CD4-positive, CD25-positive, alpha-beta regulatory T cell (primary cell): ENCODE measurements at regions not wholly inside any gene's neighbourhood (a gene's known extent, or its start where the extent isn't known, plus 50 kb on each side); places are given as distances from the start of the nearest gene placed in this dataset.
"Not testable (repeated sequence)": the region's sequence is repeated elsewhere in the genome, so short reads cannot be mapped to it uniquely, and the experiment has no call there.

Source experiments
- ATAC-seq, 2 donors: fragments of 150-1000 bp; cut with Tn5 transposase; one replicate each; pipeline ENCODE4 v1.10.0; 2021; ENCODE audit warnings: low read depth in 2 of 2, moderate number of reproducible peaks in 2 of 2, moderate library complexity in 1 of 2
- DNase-seq, 3 donors: peaks; one replicate each; pipeline versions ENCODE4 v3.0.0 to v3.0.0-alpha.2; 2012 to 2022; ENCODE audit warnings: mixed read lengths in 1 of 3
- H3K27ac ChIP-seq: one replicate; pipeline ENCODE4 v1.7.0; 2013; ENCODE audit warnings: mild to moderate bottlenecking, low read length; ENCODE audit not compliant: insufficient read depth, poor library complexity, severe bottlenecking
- H3K27me3 ChIP-seq: one replicate; pipeline ENCODE4 v1.7.0; 2013; ENCODE audit warnings: low read length; ENCODE audit not compliant: control insufficient read depth, insufficient read depth
- H3K36me3 ChIP-seq: one replicate; pipeline ENCODE4 v1.7.0; 2013; ENCODE audit warnings: mild to moderate bottlenecking, low read length, moderate library complexity; ENCODE audit not compliant: control insufficient read depth, insufficient read depth
- H3K4me1 ChIP-seq: 2 replicates; pipeline ENCODE4 v1.7.0; 2013; ENCODE audit warnings: mild to moderate bottlenecking, low read length; ENCODE audit not compliant: insufficient read depth, control insufficient read depth, poor library complexity, severe bottlenecking
- H3K4me3 ChIP-seq: one replicate; pipeline ENCODE4 v1.7.0; 2013; ENCODE audit warnings: low read depth, mild to moderate bottlenecking, low read length, moderate library complexity
- H3K9me3 ChIP-seq, 2 experiments: 1 replicate in 1 of 2; 2 replicates in 1 of 2; pipeline ENCODE4 v1.7.0; 2013; ENCODE audit warnings: low read length in 2 of 2, mild to moderate bottlenecking in 1 of 2, moderate library complexity in 1 of 2; ENCODE audit not compliant: control insufficient read depth in 2 of 2
- H3K27ac Mint-ChIP-seq, 3 donors: one replicate each; pipeline ENCODE4 v1.8.0; 2020 to 2022; ENCODE audit warnings: mild to moderate bottlenecking in 3 of 3, mixed read lengths in 3 of 3, moderate library complexity in 2 of 3
- H3K27me3 Mint-ChIP-seq: one replicate; pipeline ENCODE4 v1.8.0; 2022; ENCODE audit warnings: mild to moderate bottlenecking, mixed read lengths
- H3K36me3 Mint-ChIP-seq: one replicate; pipeline ENCODE4 v1.8.0; 2020; ENCODE audit warnings: mixed read lengths
- H3K4me1 Mint-ChIP-seq, 4 donors: one replicate each; pipeline ENCODE4 v1.8.0; 2020 to 2022; ENCODE audit warnings: mixed read lengths in 4 of 4, mild to moderate bottlenecking in 1 of 4
- H3K4me3 Mint-ChIP-seq, 4 donors: one replicate each; pipeline ENCODE4 v1.8.0; 2020 to 2022; ENCODE audit warnings: mild to moderate bottlenecking in 4 of 4, mixed read lengths in 4 of 4, moderate library complexity in 3 of 4
- H3K9me3 Mint-ChIP-seq, 7 donors: one replicate each; pipeline ENCODE4 v1.8.0; 2020 to 2022; ENCODE audit warnings: mixed read lengths in 7 of 7, mild to moderate bottlenecking in 3 of 7, moderate library complexity in 2 of 7

GRCh38 chr1:213512316-213512715, 461.3 kb downstream of the RPS6KC1 start:
- no peak overlapping the region for H3K27ac ChIP-seq
- Mint-ChIP-seq H3K4me1 (no peaks in the 10 kb centered on the region), H3K36me3 (no peaks in the 10 kb centered on the region), H3K27ac (no peak overlapping the region), H3K27me3 (no peaks in the 10 kb centered on the region), H3K9me3 (peaks cover 0 to 3% (median 0%) of the 10 kb centered on the region in 7 donors), H3K4me3 (no peak overlapping the region)
- DNase-seq (no peak), ATAC-seq (no peak)
- no peaks in the 10 kb centered on the region for H3K36me3 ChIP-seq
- H3K4me1 ChIP-seq: no peaks in the 10 kb centered on the region
- no peaks in the 10 kb centered on the region for H3K9me3 ChIP-seq
- H3K4me3 ChIP-seq: no peak overlapping the region
- H3K27me3 ChIP-seq: no peaks in the 10 kb centered on the region

DNA sequence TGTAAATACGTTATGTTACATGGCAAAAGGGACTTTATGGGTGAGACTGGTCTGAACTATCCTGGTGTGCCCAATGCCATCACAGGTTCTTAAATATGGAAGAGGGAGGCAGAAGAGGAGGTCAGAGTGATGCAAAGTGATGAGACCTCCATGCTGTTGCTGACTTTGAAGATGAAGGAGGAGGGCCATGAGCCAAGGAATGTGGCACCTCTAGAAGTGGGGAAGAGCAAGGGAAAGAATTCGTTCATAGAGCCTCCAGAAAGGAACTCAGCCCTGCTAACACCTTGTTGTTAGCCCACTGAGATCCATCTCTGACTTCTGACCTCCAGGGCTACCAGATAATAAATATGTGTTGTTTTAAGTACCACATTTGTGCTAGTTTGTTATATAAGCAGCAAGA, 462.0 kb downstream of the RPS6KC1 start:
- Mint-ChIP-seq H3K27ac (no peak overlapping the region), H3K4me1 (no peaks in the 10 kb centered on the region), H3K4me3 (no peak overlapping the region), H3K9me3 (peaks cover 0 to 3% (median 0%) of the 10 kb centered on the region in 7 donors), H3K27me3 (no peaks in the 10 kb centered on the region), H3K36me3 (no peaks in the 10 kb centered on the region)
- Histone ChIP-seq H3K36me3 (no peaks in the 10 kb centered on the region), H3K4me1 (no peaks in the 10 kb centered on the region), H3K4me3 (no peak overlapping the region), H3K27me3 (no peaks in the 10 kb centered on the region), H3K27ac (no peak overlapping the region), H3K9me3 (no peaks in the 10 kb centered on the region)
- no peak for DNase-seq
- ATAC-seq: no peak

DNA sequence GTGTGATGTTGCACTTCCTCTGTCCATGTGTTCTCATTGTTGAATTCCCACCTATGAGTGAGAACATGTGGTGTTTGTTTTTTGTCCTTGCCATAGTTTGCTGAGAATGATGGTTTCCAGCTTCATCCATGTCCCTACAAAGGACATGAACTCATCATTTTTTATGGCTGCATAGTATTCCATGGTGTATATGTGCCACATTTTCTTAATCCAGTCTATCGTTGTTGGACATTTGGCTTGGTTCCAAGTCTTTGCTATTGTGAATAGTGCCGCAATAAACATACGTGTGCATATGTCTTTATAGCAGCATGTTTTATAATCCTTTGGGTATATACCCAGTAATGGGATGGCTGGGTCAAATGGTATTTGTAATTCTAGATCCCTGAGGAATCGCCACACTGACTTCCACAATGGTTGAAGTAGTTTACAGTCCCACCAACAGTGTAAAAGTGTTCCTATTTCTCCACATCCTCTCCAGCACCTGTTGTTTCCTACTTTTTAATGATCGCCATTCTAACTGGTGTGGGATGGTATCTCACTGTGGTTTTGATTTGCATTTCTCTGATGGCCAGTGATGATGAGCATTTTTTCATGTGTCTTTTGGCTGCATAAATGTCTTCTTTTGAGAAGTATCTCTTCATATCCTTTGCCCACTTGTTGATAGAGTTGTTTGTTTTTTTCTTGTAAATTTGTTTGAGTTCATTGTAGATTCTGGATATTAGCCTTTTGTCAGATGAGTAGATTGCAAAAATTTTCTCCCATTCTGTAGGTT, 463.6 kb downstream of the RPS6KC1 start:
- H3K9me3 ChIP-seq, H3K27me3 Mint-ChIP-seq, H3K36me3 Mint-ChIP-seq, ATAC-seq, H3K27ac Mint-ChIP-seq, H3K4me1 Mint-ChIP-seq, H3K27ac ChIP-seq, H3K4me1 ChIP-seq, H3K4me3 Mint-ChIP-seq, H3K36me3 ChIP-seq, H3K27me3 ChIP-seq, DNase-seq, H3K9me3 Mint-ChIP-seq, H3K4me3 ChIP-seq: not testable (repeated sequence)

GRCh38 chr1:213519098-213519497, 468.1 kb downstream of the RPS6KC1 start:
- ATAC-seq (no peak), DNase-seq (no peak)
- Mint-ChIP-seq H3K36me3 (no peaks in the 10 kb centered on the region), H3K27ac (no peak overlapping the region), H3K4me3 (no peak overlapping the region), H3K27me3 (peaks cover 5% of the 10 kb centered on the region), H3K9me3 (peaks cover 0 to 12% (median 0%) of the 10 kb centered on the region in 7 donors), H3K4me1 (no peaks in the 10 kb centered on the region)
- Histone ChIP-seq H3K4me3 (no peak overlapping the region), H3K36me3 (no peaks in the 10 kb centered on the region), H3K27ac (no peak overlapping the region), H3K4me1 (no peaks in the 10 kb centered on the region), H3K27me3 (no peaks in the 10 kb centered on the region), H3K9me3 (no peaks in the 10 kb centered on the region)

DNA sequence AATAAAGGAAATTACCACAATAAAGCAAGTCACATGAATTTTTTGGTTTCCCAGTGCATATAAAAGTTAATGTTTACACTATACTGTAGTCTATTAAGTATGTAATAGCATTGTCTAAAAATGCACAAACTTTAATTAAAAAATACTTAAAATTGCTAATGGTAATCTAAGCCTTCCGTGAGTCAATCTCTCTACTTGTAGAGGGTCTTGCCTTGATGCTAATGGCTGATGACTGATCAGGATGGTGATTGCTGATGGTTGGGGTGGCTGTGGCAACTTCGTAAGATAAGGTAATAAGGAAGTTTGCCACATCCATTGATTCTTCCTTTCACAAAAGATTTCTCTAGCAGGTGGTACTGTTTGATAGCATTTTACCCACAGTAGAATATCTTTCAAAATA, 466.6 kb upstream of the PROX1 start:
- DNase-seq: no peak
- no peaks in the 10 kb centered on the region for H3K36me3 ChIP-seq
- no peaks in the 10 kb centered on the region for H3K36me3 Mint-ChIP-seq

DNA sequence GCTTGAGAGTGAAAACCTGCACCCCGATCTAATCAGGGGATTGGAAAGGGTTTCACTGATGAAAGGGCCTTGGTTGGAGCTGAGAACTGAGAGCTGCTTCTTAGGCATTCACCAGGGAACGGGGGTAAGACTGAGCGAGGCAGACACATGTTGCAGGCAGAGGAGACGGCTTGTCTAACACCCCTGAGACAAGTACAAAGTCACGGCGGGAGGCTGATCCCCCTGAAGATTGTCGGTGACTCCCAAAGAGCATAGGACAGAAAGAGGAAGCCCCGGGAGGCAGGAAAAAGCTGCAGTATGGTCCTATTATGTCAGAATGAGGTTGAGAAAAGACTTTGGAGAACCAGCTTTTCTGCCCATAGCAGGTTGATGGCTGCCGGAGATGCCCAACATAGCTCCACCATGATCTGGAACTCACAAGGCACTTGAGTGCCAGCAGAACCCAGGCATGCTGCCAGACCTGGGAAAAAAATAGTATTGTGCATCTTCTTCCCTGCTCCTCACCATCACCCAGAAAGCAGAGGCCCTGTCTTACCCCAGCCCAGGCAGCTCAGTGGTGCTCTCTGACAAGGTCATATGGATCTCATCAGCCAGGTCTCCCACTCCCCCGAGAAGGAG, 463.9 kb upstream of the PROX1 start:
- Histone ChIP-seq H3K27me3 (no peaks in the 10 kb centered on the region), H3K27ac (no peak overlapping the region), H3K36me3 (no peaks in the 10 kb centered on the region), H3K9me3 (no peaks in the 10 kb centered on the region), H3K4me1 (no peaks in the 10 kb centered on the region), H3K4me3 (no peak overlapping the region)
- Mint-ChIP-seq H3K4me3 (no peak overlapping the region), H3K9me3 (peaks cover 0 to 12% (median 0%) of the 10 kb centered on the region in 7 donors), H3K27ac (no peak overlapping the region), H3K36me3 (no peaks in the 10 kb centered on the region), H3K27me3 (no peaks in the 10 kb centered on the region), H3K4me1 (no peaks in the 10 kb centered on the region)
- ATAC-seq (no peak), DNase-seq (no peak)

More for the DNA sequence above, 466.6 kb upstream of the PROX1 start:
- H3K9me3 ChIP-seq: no peaks in the 10 kb centered on the region
- H3K4me1 ChIP-seq: no peaks in the 10 kb centered on the region
- no peaks in the 10 kb centered on the region for H3K27me3 ChIP-seq
- H3K27ac ChIP-seq: no peak overlapping the region
- Mint-ChIP-seq H3K27me3 (peaks cover 5% of the 10 kb centered on the region), H3K27ac (no peak overlapping the region), H3K9me3 (peaks cover 0 to 12% (median 0%) of the 10 kb centered on the region in 7 donors), H3K4me1 (no peaks in the 10 kb centered on the region), H3K4me3 (no peak overlapping the region)
- H3K4me3 ChIP-seq: no peak overlapping the region
- no peak for ATAC-seq

DNA sequence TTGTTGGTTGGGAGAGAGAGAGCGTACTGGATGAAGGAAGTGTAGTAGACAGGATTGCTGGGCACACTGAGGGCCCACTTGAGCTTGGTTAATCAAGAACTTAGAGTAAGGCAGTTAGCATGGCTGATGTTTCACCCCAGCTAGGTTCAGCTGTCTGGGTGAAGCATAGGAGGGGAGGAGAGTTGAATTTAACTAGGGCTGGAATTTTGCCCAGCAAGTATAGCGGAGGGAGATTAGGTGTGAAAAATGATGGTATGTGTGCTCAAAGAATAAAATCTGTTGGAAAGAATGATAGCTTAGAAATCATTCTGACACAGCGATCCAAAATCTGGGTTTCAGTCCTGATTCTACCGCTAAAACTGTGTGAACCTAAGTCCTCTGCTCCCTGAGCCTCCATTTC, 461.5 kb upstream of the PROX1 start:
- H3K27me3 Mint-ChIP-seq: no peaks in the 10 kb centered on the region
- no peak for ATAC-seq

More for the DNA sequence above, 461.5 kb upstream of the PROX1 start:
- Mint-ChIP-seq H3K27ac (no peak overlapping the region), H3K4me1 (no peaks in the 10 kb centered on the region), H3K9me3 (peaks cover 0 to 9% (median 0%) of the 10 kb centered on the region in 7 donors), H3K36me3 (no peaks in the 10 kb centered on the region), H3K4me3 (no peak overlapping the region)
- Histone ChIP-seq H3K27me3 (no peaks in the 10 kb centered on the region), H3K4me3 (no peak overlapping the region), H3K9me3 (no peaks in the 10 kb centered on the region), H3K4me1 (no peaks in the 10 kb centered on the region), H3K27ac (no peak overlapping the region), H3K36me3 (no peaks in the 10 kb centered on the region)
- no peak for DNase-seq
